GM18909 (cell line): ENCODE measurements at regions not wholly inside any gene's neighbourhood (a gene's known extent, or its start where the extent isn't known, plus 50 kb on each side); places are given as distances from the start of the nearest gene placed in this dataset.
"Not testable (repeated sequence)": the region's sequence is repeated elsewhere in the genome, so short reads cannot be mapped to it uniquely, and the experiment has no call there.

Source experiments
- ATAC-seq: cut with Tn5 transposase; IDR thresholded peaks from one replicate; pipeline ENCODE4 v1.9.1; 2021; ENCODE audit warnings: mild to moderate bottlenecking; ENCODE audit not compliant: unreplicated experiment, poor library complexity

- ATAC-seq = no peak
These were observed 591.9 kb downstream of the TMEM182 start for GRCh38 chr2:103353774-103354173.

- no peak for ATAC-seq
These were observed 593.5 kb downstream of the TMEM182 start for GRCh38 chr2:103355287-103355686.

GRCh38 chr2:103361712-103362111 is 599.9 kb downstream of the TMEM182 start:
- no peak for ATAC-seq

- no peak for ATAC-seq
These were observed 601.8 kb downstream of the TMEM182 start for GRCh38 chr2:103363639-103364038.

- ATAC-seq = no peak
These were observed 602.3 kb downstream of the TMEM182 start for GRCh38 chr2:103364177-103364576.

- no peak for ATAC-seq
These were observed 603.2 kb downstream of the TMEM182 start for GRCh38 chr2:103365071-103365470.

GRCh38 chr2:103367877-103368276 is 606.0 kb downstream of the TMEM182 start:
- no peak for ATAC-seq

GRCh38 chr2:103383541-103383940 is 621.7 kb downstream of the TMEM182 start:
- ATAC-seq = no peak

- no peak for ATAC-seq
These were observed 625.0 kb downstream of the TMEM182 start for GRCh38 chr2:103386872-103387271.

- ATAC-seq = no peak
These were observed 626.1 kb downstream of the TMEM182 start for GRCh38 chr2:103387888-103388287.

GRCh38 chr2:103396152-103396551 is 634.3 kb downstream of the TMEM182 start:
- ATAC-seq = no peak

- ATAC-seq = no peak
These were observed 639.8 kb downstream of the TMEM182 start for GRCh38 chr2:103401621-103402020.

- ATAC-seq = no peak
These were observed 640.5 kb downstream of the TMEM182 start for GRCh38 chr2:103402336-103402735.

- no peak for ATAC-seq
These were observed 641.1 kb downstream of the TMEM182 start for GRCh38 chr2:103402944-103403343.

GRCh38 chr2:103403388-103403787 is 641.6 kb downstream of the TMEM182 start:
- not testable (repeated sequence) for ATAC-seq

- ATAC-seq = no peak
These were observed 648.4 kb downstream of the TMEM182 start for GRCh38 chr2:103410221-103410620.

- ATAC-seq = no peak
These were observed 657.7 kb downstream of the TMEM182 start for GRCh38 chr2:103419506-103419905.

- ATAC-seq = no peak
These were observed 661.3 kb downstream of the TMEM182 start for GRCh38 chr2:103423100-103423499.

- no peak for ATAC-seq
These were observed 665.7 kb downstream of the TMEM182 start for GRCh38 chr2:103427567-103427966.

- no peak for ATAC-seq
These were observed 668.4 kb downstream of the TMEM182 start for GRCh38 chr2:103430191-103430590.

- ATAC-seq = no peak
These were observed 673.2 kb downstream of the TMEM182 start for GRCh38 chr2:103435010-103435409.

GRCh38 chr2:103437161-103437560 is 675.3 kb downstream of the TMEM182 start:
- no peak for ATAC-seq

GRCh38 chr2:103445347-103445746 is 683.5 kb downstream of the TMEM182 start:
- ATAC-seq = no peak
